ENCODE measurements at regions not wholly inside any gene's neighbourhood (a gene's known extent, or its start where the extent isn't known, plus 50 kb on each side); places are given as distances from the start of the nearest gene placed in this dataset.
"Not testable (repeated sequence)": the region's sequence is repeated elsewhere in the genome, so short reads cannot be mapped to it uniquely, and the experiment has no call there.

GRCh38 chr17:16832853-16833252, 139.1 kb downstream of the TNFRSF13B start:
- TF ChIP-seq POLR2AphosphoS5, POLR2A, CTCF (IDR thresholded peaks at IDR 0.05): not testable (repeated sequence)

All from upper lobe of left lung (tissue), 4 donors.